GM12878 (cell line): ENCODE measurements at regions not wholly inside any gene's neighbourhood (a gene's known extent, or its start where the extent isn't known, plus 50 kb on each side); places are given as distances from the start of the nearest gene placed in this dataset.
"Not testable (repeated sequence)": the region's sequence is repeated elsewhere in the genome, so short reads cannot be mapped to it uniquely, and the experiment has no call there.

Experiments used
- ATAC-seq: fragments of 200-7000 bp; cut with Tn5 transposase; 3 replicates; pipeline ENCODE4 v1.9.1; 2020; ENCODE audit warnings: mild to moderate bottlenecking, moderate library complexity
- BruUV-seq: library from RNA; stranded (reverse); fragments of 400-500 nt; replicated peaks from 2 replicates; lab custom pipeline; 2021; lab: Mats Ljungman, UMichigan
- CTCF ChIA-PET: fragments of 300-600 bp; sonication (Branson Sonifier 250); formaldehyde crosslinking; extraction: SDS; loops from one replicate; lab custom pipeline; 2021; ENCODE audit warnings: inconsistent platforms; lab: Yijun Ruan, JAX
- POLR2A ChIA-PET: fragments of 350-600 bp; formaldehyde crosslinking; extraction: SDS; loops from one replicate; lab custom pipeline; 2021; ENCODE audit warnings: inconsistent platforms; lab: Charles Lee
- RAD21 ChIA-PET: fragments of 300-600 bp; sonication (Branson Sonifier 250); formaldehyde crosslinking; loops from one replicate; lab custom pipeline; 2023; ENCODE audit warnings: antibody characterized with exemption; ENCODE audit not compliant: unreplicated experiment; lab: Charles Lee
- SMC1A ChIA-PET: fragments of 300-600 bp; sonication (Branson Sonifier 250); formaldehyde crosslinking; loops from one replicate; lab custom pipeline; 2023; ENCODE audit not compliant: unreplicated experiment, uncharacterized antibody; lab: Charles Lee
- DNase-seq: peaks from one replicate; pipeline ENCODE4 v3.0.0-alpha.2; 2011; ENCODE audit warnings: low read depth, low spot score
- FAIRE-seq: peaks from 3 replicates; lab custom pipeline; 2011; peaks lifted over from hg19 to GRCh38; lab: Jason Lieb, UNC
- H2AFZ ChIP-seq: 2 replicates; pipeline ENCODE4 v1.6.0; 2011; ENCODE audit warnings: low read depth, low read length, control low read depth; ENCODE audit not compliant: control insufficient read depth
- H3K27ac ChIP-seq: 2 replicates; pipeline ENCODE4 v1.5.1; 2011; ENCODE audit warnings: control low read depth; ENCODE audit not compliant: control insufficient read depth, insufficient read depth
- H3K27me3 ChIP-seq, 2 experiments: replicated peaks in 1 of 2; 2 replicates each; pipeline versions ENCODE4 v1.6.0 to v1.6.1; 2011; ENCODE audit warnings: low read length in 1 of 2; ENCODE audit not compliant: control insufficient read depth in 2 of 2, insufficient read depth in 2 of 2
- H3K36me3 ChIP-seq, 2 experiments: 2 replicates each; pipeline ENCODE4 v1.5.1; 2011; ENCODE audit warnings: low read length in 1 of 2; ENCODE audit not compliant: control insufficient read depth in 2 of 2, insufficient read depth in 2 of 2
- H3K4me1 ChIP-seq: 2 replicates; pipeline ENCODE4 v1.6.1; 2011; ENCODE audit warnings: mild to moderate bottlenecking, low read length, moderate library complexity, mixed read lengths; ENCODE audit not compliant: control insufficient read depth, insufficient read depth
- H3K4me2 ChIP-seq: 2 replicates; pipeline ENCODE4 v1.6.0; 2011; ENCODE audit warnings: control low read depth; ENCODE audit not compliant: control insufficient read depth, insufficient read depth
- H3K4me3 ChIP-seq: fragments of 200-600 bp; sonication (generic); 2 replicates; pipeline ENCODE4 v1.5.1; 2016
- H3K79me2 ChIP-seq: 2 replicates; pipeline ENCODE4 v1.6.0; 2011; ENCODE audit warnings: low read length; ENCODE audit not compliant: control insufficient read depth, insufficient read depth
- H3K9ac ChIP-seq: 2 replicates; pipeline ENCODE4 v1.8.0; 2011; ENCODE audit warnings: low read length, control low read depth, mixed read lengths; ENCODE audit not compliant: control insufficient read depth, insufficient read depth
- H3K9me3 ChIP-seq: replicated peaks from 3 replicates; pipeline ENCODE4 v1.5.1; 2011; ENCODE audit warnings: mild to moderate bottlenecking, low read length; ENCODE audit not compliant: control insufficient read depth, insufficient read depth
- H4K20me1 ChIP-seq: 2 replicates; pipeline ENCODE4 v1.6.0; 2011; ENCODE audit not compliant: control insufficient read depth, insufficient read depth
- CHD4 ChIP-seq: fragments of 200-600 bp; sonication (generic); IDR thresholded peaks from 2 replicates; pipeline ENCODE4 v1.6.1; 2016; ENCODE audit warnings: mild to moderate bottlenecking
- EP300 ChIP-seq, 2 experiments: fragments of 150-350 bp in 1 of 2; IDR thresholded peaks; 2 replicates each; pipeline ENCODE4 v1.6.1; 2011 to 2012; ENCODE audit warnings: low read depth in 2 of 2, low read length in 2 of 2, borderline replicate concordance in 1 of 2, improper control_type of control experiment in 1 of 2, inconsistent platforms in 1 of 2; ENCODE audit not compliant: control insufficient read depth in 1 of 2
- HCFC1 ChIP-seq: fragments of 150-350 bp; IDR thresholded peaks from 2 replicates; pipeline ENCODE4 v1.6.1; 2014; ENCODE audit warnings: low read length
- MEF2A ChIP-seq: IDR thresholded peaks from 2 replicates; pipeline ENCODE4 v1.6.1; 2011; ENCODE audit warnings: low read depth, mild to moderate bottlenecking, low read length, moderate library complexity; ENCODE audit not compliant: insufficient read depth
- MTA3 ChIP-seq: IDR thresholded peaks from 2 replicates; pipeline ENCODE4 v1.6.1; 2012; ENCODE audit warnings: low read length, inconsistent platforms, borderline replicate concordance
- RFX5 ChIP-seq: IDR thresholded peaks from 2 replicates; pipeline ENCODE4 v1.6.1; 2011; ENCODE audit warnings: low read depth, low read length, improper control_type of control experiment
- SP1 ChIP-seq: IDR thresholded peaks from one replicate; pipeline ENCODE4 v1.6.1; 2011; ENCODE audit warnings: low read depth, low read length
- WGBS: methylation state at CpG from one replicate; pipeline ENCODE4 v1.1.6; 2016; ENCODE audit warnings: low lambda C conversion rate; ENCODE audit not compliant: insufficient replicate concordance, insufficient coverage; ENCODE audit errors: missing lambda C conversion rate; 5-methylcytosine and 5-hydroxymethylcytosine counted together
- in situ Hi-C: fragments of 300-500 bp; cut with MboI; formaldehyde crosslinking; loops from 9 replicates; pipeline ENCODE4 v1.14.3; 2018; ENCODE audit warnings: mixed read lengths
- intact Hi-C: fragments of 100-400 bp; cut with micrococcal nuclease; formaldehyde crosslinking; loops from one replicate; pipeline ENCODE4 v1.14.2; 2022; ENCODE audit not compliant: unreplicated experiment
- TF ChIP-seq, protein P1 (sequence below): fragments of 450-650 bp; IDR thresholded peaks from 2 replicates; pipeline ENCODE4 v1.6.1; 2017; ENCODE audit warnings: borderline replicate concordance
- TF ChIP-seq, protein P2 (sequence below): IDR thresholded peaks from 2 replicates; pipeline ENCODE4 v1.6.1; 2011; ENCODE audit warnings: borderline replicate concordance, low read depth, mild to moderate bottlenecking, moderate library complexity, low read length; ENCODE audit not compliant: insufficient read depth, poor library complexity, severe bottlenecking

GRCh38 chr6:125380474-125380873 lies 78.7 kb upstream of the HDDC2 start:
- Histone ChIP-seq H3K27ac (no peak overlapping the region), H3K9me3 (no peaks in the 10 kb centered on the region), H2AFZ (no peak overlapping the region), H3K4me1 (no peaks in the 10 kb centered on the region), H3K4me2 (no peak overlapping the region), H3K79me2 (no peaks in the 10 kb centered on the region), H3K9ac (no peak overlapping the region), H3K27me3 (no peaks in the 10 kb centered on the region), H3K36me3 (no peaks in the 10 kb centered on the region)
- ChIA-PET SMC1A (interaction anchor here (0.5 kb wide), 1 partner anchor 370 kb away, joined by 3 read pairs; no protein-coding TSS in a partner anchor), POLR2A (interaction anchor here (1.0 kb wide), 1 partner anchor 13 kb away, joined by 3 read pairs; no protein-coding TSS in a partner anchor), RAD21 (no interaction called here), CTCF (no interaction called here)
- intact Hi-C loops (no loop called here), in situ Hi-C loops (no loop called here)
- DNase-seq (no peak), FAIRE-seq (no peak), ATAC-seq (no peak)
- 68% methylated on average over 5 of the region's 5 CpGs for WGBS
- TF ChIP-seq, protein P1, sequence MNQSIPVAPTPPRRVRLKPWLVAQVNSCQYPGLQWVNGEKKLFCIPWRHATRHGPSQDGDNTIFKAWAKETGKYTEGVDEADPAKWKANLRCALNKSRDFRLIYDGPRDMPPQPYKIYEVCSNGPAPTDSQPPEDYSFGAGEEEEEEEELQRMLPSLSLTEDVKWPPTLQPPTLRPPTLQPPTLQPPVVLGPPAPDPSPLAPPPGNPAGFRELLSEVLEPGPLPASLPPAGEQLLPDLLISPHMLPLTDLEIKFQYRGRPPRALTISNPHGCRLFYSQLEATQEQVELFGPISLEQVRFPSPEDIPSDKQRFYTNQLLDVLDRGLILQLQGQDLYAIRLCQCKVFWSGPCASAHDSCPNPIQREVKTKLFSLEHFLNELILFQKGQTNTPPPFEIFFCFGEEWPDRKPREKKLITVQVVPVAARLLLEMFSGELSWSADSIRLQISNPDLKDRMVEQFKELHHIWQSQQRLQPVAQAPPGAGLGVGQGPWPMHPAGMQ: no peak
- TF ChIP-seq MTA3 (no peak), RFX5 (no peak), CHD4 (no peak), MEF2A (no peak), HCFC1 (no peak), SP1 (no peak), EP300 (IDR thresholded peaks at IDR 0.05; ENCODE audit: borderline replicate concordance in 1 of 2, control insufficient read depth in 1 of 2, low read depth in 2 of 2, low read length in 2 of 2) (no peak)
- TF ChIP-seq, protein P2, sequence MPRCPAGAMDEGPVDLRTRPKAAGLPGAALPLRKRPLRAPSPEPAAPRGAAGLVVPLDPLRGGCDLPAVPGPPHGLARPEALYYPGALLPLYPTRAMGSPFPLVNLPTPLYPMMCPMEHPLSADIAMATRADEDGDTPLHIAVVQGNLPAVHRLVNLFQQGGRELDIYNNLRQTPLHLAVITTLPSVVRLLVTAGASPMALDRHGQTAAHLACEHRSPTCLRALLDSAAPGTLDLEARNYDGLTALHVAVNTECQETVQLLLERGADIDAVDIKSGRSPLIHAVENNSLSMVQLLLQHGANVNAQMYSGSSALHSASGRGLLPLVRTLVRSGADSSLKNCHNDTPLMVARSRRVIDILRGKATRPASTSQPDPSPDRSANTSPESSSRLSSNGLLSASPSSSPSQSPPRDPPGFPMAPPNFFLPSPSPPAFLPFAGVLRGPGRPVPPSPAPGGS: no peak
- TF ChIP-seq, all 136 proteins: peak for 0
- BruUV-seq: no TSS peak
- H4K20me1 ChIP-seq: no peaks in the 10 kb centered on the region
- no peak overlapping the region for H3K4me3 ChIP-seq

GRCh38 chr6:125386337-125386736 lies 84.6 kb upstream of the HDDC2 start:
- WGBS: 50% methylated on average over 1 of the region's 1 CpG
- in situ Hi-C loops, BruUV-seq, H3K4me1 ChIP-seq, H4K20me1 ChIP-seq, H3K36me3 ChIP-seq, H3K79me2 ChIP-seq, H3K27ac ChIP-seq, H3K9me3 ChIP-seq, H3K27me3 ChIP-seq, H2AFZ ChIP-seq, SMC1A ChIA-PET, ATAC-seq, CTCF ChIA-PET, H3K9ac ChIP-seq, POLR2A ChIA-PET, H3K4me2 ChIP-seq, H3K4me3 ChIP-seq, FAIRE-seq, intact Hi-C loops, RAD21 ChIA-PET, DNase-seq: not testable (repeated sequence)
